DND-41 (cell line): ENCODE measurements at regions not wholly inside any gene's neighbourhood (a gene's known extent, or its start where the extent isn't known, plus 50 kb on each side); places are given as distances from the start of the nearest gene placed in this dataset.

Experiments used
- EZH2 ChIP-seq: IDR thresholded peaks from 3 replicates; pipeline ENCODE4 v1.6.1; 2012; ENCODE audit warnings: borderline replicate concordance, low read depth, mild to moderate bottlenecking, moderate library complexity, low read length, inconsistent platforms; ENCODE audit not compliant: severe bottlenecking
- TF ChIP-seq, protein P1 (sequence below): IDR thresholded peaks from 2 replicates; pipeline ENCODE4 v1.5.1; 2012; ENCODE audit warnings: borderline replicate concordance, low read length, moderate library complexity, mild to moderate bottlenecking; ENCODE audit not compliant: poor library complexity, severe bottlenecking; ENCODE audit errors: extremely low read depth

DNA sequence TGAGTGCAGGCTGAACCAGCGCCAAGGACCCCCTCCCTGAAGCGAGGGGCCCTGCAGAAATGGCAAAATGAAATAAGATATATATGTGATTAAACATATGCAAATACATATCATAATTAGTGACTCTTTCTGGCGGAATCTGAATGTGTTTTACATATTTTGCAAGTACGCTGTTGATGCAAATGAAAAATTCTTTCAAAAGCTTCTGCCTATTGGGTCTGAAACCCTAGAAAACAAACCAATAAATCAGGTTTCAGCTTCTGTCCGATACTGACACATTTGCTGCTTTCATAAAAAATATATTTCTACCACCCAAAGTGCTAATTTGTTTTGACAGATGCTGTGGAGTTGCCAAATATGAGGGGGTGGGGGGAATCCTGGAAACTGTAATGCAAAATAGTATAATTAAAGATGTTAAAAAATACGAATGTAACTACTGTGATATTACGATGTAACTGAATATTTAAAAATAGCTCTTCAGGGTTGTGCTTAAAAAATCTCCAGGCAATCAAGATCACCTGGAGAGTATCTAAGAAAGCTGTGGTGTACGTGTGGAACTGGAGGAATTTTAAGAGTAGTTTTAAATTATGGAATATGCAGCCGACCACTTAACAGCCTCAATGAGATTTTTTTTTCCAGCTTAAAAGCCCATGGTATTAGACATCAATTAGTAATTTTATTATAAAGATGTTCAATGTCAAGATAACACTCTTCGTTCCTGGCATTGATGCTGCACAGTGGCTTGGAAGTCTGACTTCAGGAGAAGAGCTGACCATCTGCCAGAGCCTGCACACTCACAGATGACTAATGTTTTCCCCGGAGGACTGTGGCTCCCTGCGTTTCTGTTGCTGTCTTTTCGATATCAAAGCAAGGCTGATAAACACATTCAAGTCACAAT lies 122.2 kb upstream of the RCN1 start:
- TF ChIP-seq, protein P1, sequence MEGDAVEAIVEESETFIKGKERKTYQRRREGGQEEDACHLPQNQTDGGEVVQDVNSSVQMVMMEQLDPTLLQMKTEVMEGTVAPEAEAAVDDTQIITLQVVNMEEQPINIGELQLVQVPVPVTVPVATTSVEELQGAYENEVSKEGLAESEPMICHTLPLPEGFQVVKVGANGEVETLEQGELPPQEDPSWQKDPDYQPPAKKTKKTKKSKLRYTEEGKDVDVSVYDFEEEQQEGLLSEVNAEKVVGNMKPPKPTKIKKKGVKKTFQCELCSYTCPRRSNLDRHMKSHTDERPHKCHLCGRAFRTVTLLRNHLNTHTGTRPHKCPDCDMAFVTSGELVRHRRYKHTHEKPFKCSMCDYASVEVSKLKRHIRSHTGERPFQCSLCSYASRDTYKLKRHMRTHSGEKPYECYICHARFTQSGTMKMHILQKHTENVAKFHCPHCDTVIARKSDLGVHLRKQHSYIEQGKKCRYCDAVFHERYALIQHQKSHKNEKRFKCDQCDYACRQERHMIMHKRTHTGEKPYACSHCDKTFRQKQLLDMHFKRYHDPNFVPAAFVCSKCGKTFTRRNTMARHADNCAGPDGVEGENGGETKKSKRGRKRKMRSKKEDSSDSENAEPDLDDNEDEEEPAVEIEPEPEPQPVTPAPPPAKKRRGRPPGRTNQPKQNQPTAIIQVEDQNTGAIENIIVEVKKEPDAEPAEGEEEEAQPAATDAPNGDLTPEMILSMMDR, result no peak
- TF ChIP-seq EZH2, result no peak
